Skin of body (tissue), 1 donor: ENCODE measurements at regions not wholly inside any gene's neighbourhood (a gene's known extent, or its start where the extent isn't known, plus 50 kb on each side); places are given as distances from the start of the nearest gene placed in this dataset.

ENCODE experiments used
- DNase-seq: peaks from one replicate; lab custom pipeline; 2025; lab: John Stamatoyannopoulos, UW

- no peak for DNase-seq
These were observed 200.4 kb upstream of the LEF1 start for GRCh38 chr4:108369035-108369655.

GRCh38 chr4:108367751-108368150 is 199.0 kb upstream of the LEF1 start:
- no peak for DNase-seq

GRCh38 chr4:108366716-108367115 is 198.0 kb upstream of the LEF1 start:
- DNase-seq = no peak

GRCh38 chr4:108365551-108365950 is 196.8 kb upstream of the LEF1 start:
- no peak for DNase-seq

- DNase-seq = no peak
These were observed 193.2 kb upstream of the LEF1 start for GRCh38 chr4:108361886-108362285.

- peak; percentile 49 for DNase-seq
These were observed 192.7 kb upstream of the LEF1 start for GRCh38 chr4:108361446-108361820.

GRCh38 chr4:108360754-108361445 is 192.2 kb upstream of the LEF1 start:
- peak; percentile 49 for DNase-seq

GRCh38 chr4:108359986-108360681 is 191.4 kb upstream of the LEF1 start:
- no peak for DNase-seq

GRCh38 chr4:108359130-108359985 is 190.6 kb upstream of the LEF1 start:
- DNase-seq = no peak

GRCh38 chr4:108355902-108356535 is 187.3 kb upstream of the LEF1 start:
- DNase-seq = no peak

- DNase-seq = no peak
These were observed 186.6 kb upstream of the LEF1 start for GRCh38 chr4:108355186-108355901.

GRCh38 chr4:108352664-108353308 is 184.1 kb upstream of the LEF1 start:
- no peak for DNase-seq

- no peak for DNase-seq
These were observed 183.1 kb upstream of the LEF1 start for GRCh38 chr4:108351791-108352190.

- peak; percentile 11 for DNase-seq
These were observed 181.6 kb upstream of the LEF1 start for GRCh38 chr4:108350332-108350731.

- DNase-seq = no peak
These were observed 178.1 kb upstream of the LEF1 start for GRCh38 chr4:108346818-108347210.

GRCh38 chr4:108345862-108346817 is 177.4 kb upstream of the LEF1 start:
- DNase-seq = no peak

- DNase-seq = no peak
These were observed 173.7 kb upstream of the LEF1 start for GRCh38 chr4:108342325-108342970.

GRCh38 chr4:108337923-108338322 is 169.2 kb upstream of the LEF1 start:
- no peak for DNase-seq
